Panc1 (cell line): ENCODE measurements at regions not wholly inside any gene's neighbourhood (a gene's known extent, or its start where the extent isn't known, plus 50 kb on each side); places are given as distances from the start of the nearest gene placed in this dataset.

ENCODE experiments used
- ATAC-seq: fragments of 200-7000 bp; cut with Tn5 transposase; 2 replicates; pipeline ENCODE4 v1.9.1; 2020; ENCODE audit warnings: mild to moderate bottlenecking, moderate library complexity
- BruUV-seq: library from RNA; stranded (reverse); fragments of 400-500 nt; replicated peaks from 2 replicates; lab custom pipeline; 2021; lab: Mats Ljungman, UMichigan
- CTCF ChIA-PET: fragments of 300-600 bp; sonication (Branson Sonifier 250); formaldehyde crosslinking; loops from one replicate; lab custom pipeline; 2022; ENCODE audit warnings: antibody characterized with exemption; lab: Charles Lee
- POLR2A ChIA-PET: fragments of 300-600 bp; sonication (Branson Sonifier 250); formaldehyde crosslinking; loops from one replicate; lab custom pipeline; 2022; ENCODE audit warnings: antibody characterized with exemption; lab: Charles Lee
- DNase-seq: peaks from one replicate; pipeline ENCODE4 v3.0.0-alpha.2; 2010; ENCODE audit warnings: low read depth, low spot score
- H3K27ac ChIP-seq: 2 replicates; pipeline ENCODE4 v1.5.1; 2011; ENCODE audit warnings: mild to moderate bottlenecking, low read length, inconsistent platforms
- H3K27me3 ChIP-seq: fragments of 200-500 bp; sonication (Bioruptor generic); 2 replicates; pipeline ENCODE4 v1.6.0; 2014; ENCODE audit warnings: low read length, inconsistent platforms; ENCODE audit not compliant: control insufficient read depth, insufficient read depth
- H3K36me3 ChIP-seq: fragments of 200-500 bp; sonication (Bioruptor generic); 2 replicates; pipeline ENCODE4 v1.5.1; 2014; ENCODE audit warnings: inconsistent platforms, mild to moderate bottlenecking, low read length, moderate library complexity; ENCODE audit not compliant: control insufficient read depth, insufficient read depth
- H3K4me1 ChIP-seq: 2 replicates; pipeline ENCODE4 v1.5.1; 2011; ENCODE audit warnings: inconsistent platforms, mild to moderate bottlenecking, low read length, moderate library complexity; ENCODE audit not compliant: control insufficient read depth, insufficient read depth
- H3K4me3 ChIP-seq, 2 experiments: 2 replicates each; pipeline ENCODE4 v1.5.1; 2011 to 2012; ENCODE audit warnings: low read depth in 2 of 2, low read length in 2 of 2, mild to moderate bottlenecking in 2 of 2, inconsistent platforms in 1 of 2, moderate library complexity in 1 of 2
- H3K9me3 ChIP-seq: fragments of 200-500 bp; sonication (Bioruptor generic); 2 replicates; pipeline ENCODE4 v1.5.1; 2014; ENCODE audit warnings: low read depth, mild to moderate bottlenecking, inconsistent platforms, low read length, moderate library complexity; ENCODE audit not compliant: control insufficient read depth, insufficient read depth
- POLR2AphosphoS5 ChIP-seq: IDR thresholded peaks from 2 replicates; pipeline ENCODE4 v1.6.1; 2012; ENCODE audit warnings: mild to moderate bottlenecking, low read depth, low read length, moderate library complexity
- SIN3A ChIP-seq: IDR thresholded peaks from 2 replicates; pipeline ENCODE4 v1.6.1; 2012; ENCODE audit warnings: low read depth, mild to moderate bottlenecking, low read length, moderate library complexity, borderline replicate concordance; ENCODE audit not compliant: insufficient read depth
- TCF7L2 ChIP-seq: IDR thresholded peaks from 2 replicates; pipeline ENCODE4 v1.6.1; 2011; ENCODE audit warnings: mild to moderate bottlenecking, low read depth, low read length, inconsistent platforms
- in situ Hi-C: cut with HindIII; loops from 2 replicates; pipeline ENCODE4 v1.10.0; 2016; ENCODE audit warnings: low sequenced_read_pairs, low pct_unique_long_range_greater_than_20kb
- intact Hi-C: fragments of 100-400 bp; cut with micrococcal nuclease; formaldehyde crosslinking; loops from one replicate; pipeline ENCODE4 v1.10.0; 2022; ENCODE audit not compliant: unreplicated experiment
- TF ChIP-seq, protein P1 (sequence below): fragments of 450-650 bp; IDR thresholded peaks from 2 replicates; pipeline ENCODE4 v1.5.1; 2017; ENCODE audit warnings: mild to moderate bottlenecking
- TF ChIP-seq, protein P2 (sequence below), 2 experiments: IDR thresholded peaks; 2 replicates each; pipeline ENCODE4 v1.6.1; 2011 to 2012; ENCODE audit warnings: low read depth in 2 of 2, control low read depth in 1 of 2, low read length in 1 of 2, mild to moderate bottlenecking in 1 of 2, moderate library complexity in 1 of 2; ENCODE audit not compliant: insufficient read depth in 1 of 2

GRCh38 chr15:26166429-26166828, 303.3 kb upstream of the ATP10A start:
- DNase-seq (no peak), ATAC-seq (no peak)
- ChIA-PET POLR2A (no interaction called here), CTCF (interaction anchor here (0.5 kb wide), 1 partner anchor 221 kb away, joined by 4 read pairs; no protein-coding TSS in a partner anchor)
- in situ Hi-C loops: no loop called here
- H3K9me3 ChIP-seq: no peaks in the 10 kb centered on the region
- H3K4me3 ChIP-seq: no peak overlapping the region
- no peaks in the 10 kb centered on the region for H3K36me3 ChIP-seq
- no peaks in the 10 kb centered on the region for H3K27me3 ChIP-seq
- no TSS peak for BruUV-seq
- no peak for TF ChIP-seq POLR2AphosphoS5
- no peaks in the 10 kb centered on the region for H3K4me1 ChIP-seq
- intact Hi-C loops: no loop called here
- H3K27ac ChIP-seq: no peak overlapping the region

GRCh38 chr15:26165546-26165945, 302.4 kb upstream of the ATP10A start:
- Histone ChIP-seq H3K36me3 (no peaks in the 10 kb centered on the region), H3K27me3 (no peaks in the 10 kb centered on the region), H3K4me3 (no peak overlapping the region), H3K27ac (no peak overlapping the region), H3K4me1 (no peaks in the 10 kb centered on the region), H3K9me3 (no peaks in the 10 kb centered on the region)
- no peak for DNase-seq
- ATAC-seq: no peak
- ChIA-PET CTCF (no interaction called here), POLR2A (no interaction called here)
- in situ Hi-C loops (no loop called here), intact Hi-C loops (no loop called here)
- TF ChIP-seq POLR2AphosphoS5 (no peak), SIN3A (no peak), TCF7L2 (no peak)
- TF ChIP-seq, protein P1, sequence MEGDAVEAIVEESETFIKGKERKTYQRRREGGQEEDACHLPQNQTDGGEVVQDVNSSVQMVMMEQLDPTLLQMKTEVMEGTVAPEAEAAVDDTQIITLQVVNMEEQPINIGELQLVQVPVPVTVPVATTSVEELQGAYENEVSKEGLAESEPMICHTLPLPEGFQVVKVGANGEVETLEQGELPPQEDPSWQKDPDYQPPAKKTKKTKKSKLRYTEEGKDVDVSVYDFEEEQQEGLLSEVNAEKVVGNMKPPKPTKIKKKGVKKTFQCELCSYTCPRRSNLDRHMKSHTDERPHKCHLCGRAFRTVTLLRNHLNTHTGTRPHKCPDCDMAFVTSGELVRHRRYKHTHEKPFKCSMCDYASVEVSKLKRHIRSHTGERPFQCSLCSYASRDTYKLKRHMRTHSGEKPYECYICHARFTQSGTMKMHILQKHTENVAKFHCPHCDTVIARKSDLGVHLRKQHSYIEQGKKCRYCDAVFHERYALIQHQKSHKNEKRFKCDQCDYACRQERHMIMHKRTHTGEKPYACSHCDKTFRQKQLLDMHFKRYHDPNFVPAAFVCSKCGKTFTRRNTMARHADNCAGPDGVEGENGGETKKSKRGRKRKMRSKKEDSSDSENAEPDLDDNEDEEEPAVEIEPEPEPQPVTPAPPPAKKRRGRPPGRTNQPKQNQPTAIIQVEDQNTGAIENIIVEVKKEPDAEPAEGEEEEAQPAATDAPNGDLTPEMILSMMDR: no peak
- TF ChIP-seq, protein P2, sequence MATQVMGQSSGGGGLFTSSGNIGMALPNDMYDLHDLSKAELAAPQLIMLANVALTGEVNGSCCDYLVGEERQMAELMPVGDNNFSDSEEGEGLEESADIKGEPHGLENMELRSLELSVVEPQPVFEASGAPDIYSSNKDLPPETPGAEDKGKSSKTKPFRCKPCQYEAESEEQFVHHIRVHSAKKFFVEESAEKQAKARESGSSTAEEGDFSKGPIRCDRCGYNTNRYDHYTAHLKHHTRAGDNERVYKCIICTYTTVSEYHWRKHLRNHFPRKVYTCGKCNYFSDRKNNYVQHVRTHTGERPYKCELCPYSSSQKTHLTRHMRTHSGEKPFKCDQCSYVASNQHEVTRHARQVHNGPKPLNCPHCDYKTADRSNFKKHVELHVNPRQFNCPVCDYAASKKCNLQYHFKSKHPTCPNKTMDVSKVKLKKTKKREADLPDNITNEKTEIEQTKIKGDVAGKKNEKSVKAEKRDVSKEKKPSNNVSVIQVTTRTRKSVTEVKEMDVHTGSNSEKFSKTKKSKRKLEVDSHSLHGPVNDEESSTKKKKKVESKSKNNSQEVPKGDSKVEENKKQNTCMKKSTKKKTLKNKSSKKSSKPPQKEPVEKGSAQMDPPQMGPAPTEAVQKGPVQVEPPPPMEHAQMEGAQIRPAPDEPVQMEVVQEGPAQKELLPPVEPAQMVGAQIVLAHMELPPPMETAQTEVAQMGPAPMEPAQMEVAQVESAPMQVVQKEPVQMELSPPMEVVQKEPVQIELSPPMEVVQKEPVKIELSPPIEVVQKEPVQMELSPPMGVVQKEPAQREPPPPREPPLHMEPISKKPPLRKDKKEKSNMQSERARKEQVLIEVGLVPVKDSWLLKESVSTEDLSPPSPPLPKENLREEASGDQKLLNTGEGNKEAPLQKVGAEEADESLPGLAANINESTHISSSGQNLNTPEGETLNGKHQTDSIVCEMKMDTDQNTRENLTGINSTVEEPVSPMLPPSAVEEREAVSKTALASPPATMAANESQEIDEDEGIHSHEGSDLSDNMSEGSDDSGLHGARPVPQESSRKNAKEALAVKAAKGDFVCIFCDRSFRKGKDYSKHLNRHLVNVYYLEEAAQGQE (IDR thresholded peaks at IDR 0.05; ENCODE audit: insufficient read depth in 1 of 2, low read depth in 2 of 2, low read length in 1 of 2): no peak
- no TSS peak for BruUV-seq

- ChIA-PET POLR2A (interaction anchor here (0.7 kb wide), 1 partner anchor 1977 kb away, joined by 4 read pairs; no protein-coding TSS in a partner anchor), CTCF (no interaction called here)
- Histone ChIP-seq H3K27ac (no peak overlapping the region), H3K4me1 (no peaks in the 10 kb centered on the region), H3K9me3 (no peaks in the 10 kb centered on the region), H3K27me3 (no peaks in the 10 kb centered on the region), H3K36me3 (no peaks in the 10 kb centered on the region), H3K4me3 (no peak overlapping the region)
- no TSS peak for BruUV-seq
- DNase-seq (no peak), ATAC-seq (no peak)
- in situ Hi-C loops: no loop called here
- intact Hi-C loops: no loop called here
- TF ChIP-seq, protein P2 (IDR thresholded peaks at IDR 0.05; ENCODE audit: insufficient read depth in 1 of 2, low read depth in 2 of 2, low read length in 1 of 2): no peak
- TF ChIP-seq POLR2AphosphoS5: no peak
- TF ChIP-seq, protein P1: no peak
- no peak for TF ChIP-seq SIN3A
- no peak for TF ChIP-seq TCF7L2
Observed at GRCh38 chr15:26160343-26160742, 297.2 kb upstream of the ATP10A start.
